Ascending aorta (tissue), 2 donors: ENCODE measurements at regions not wholly inside any gene's neighbourhood (a gene's known extent, or its start where the extent isn't known, plus 50 kb on each side); places are given as distances from the start of the nearest gene placed in this dataset.
"Not testable (repeated sequence)": the region's sequence is repeated elsewhere in the genome, so short reads cannot be mapped to it uniquely, and the experiment has no call there.

Experiments used
- DNase-seq, 2 donors: peaks; one replicate each; pipeline ENCODE4 v3.0.0-alpha.2; 2019; ENCODE audit warnings: low spot score in 2 of 2
- H3K27ac ChIP-seq, 2 donors: fragments of 200-600 bp; sonication (generic); one replicate each; pipeline ENCODE4 v1.5.1; 2016 to 2017; ENCODE audit warnings: mild to moderate bottlenecking in 1 of 2
- H3K27me3 ChIP-seq: fragments of 200-600 bp; sonication (generic); one replicate; pipeline ENCODE4 v1.5.1; 2017
- H3K36me3 ChIP-seq, 2 donors: fragments of 200-600 bp; sonication (generic); one replicate each; pipeline ENCODE4 v1.5.1; 2016
- H3K4me1 ChIP-seq, 2 donors: fragments of 200-600 bp; sonication (generic); one replicate each; pipeline ENCODE4 v1.5.1; 2016 to 2017; ENCODE audit warnings: mild to moderate bottlenecking in 1 of 2
- H3K4me3 ChIP-seq, 2 donors: fragments of 200-600 bp; sonication (generic); one replicate each; pipeline ENCODE4 v1.5.1; 2016 to 2017; ENCODE audit warnings: mild to moderate bottlenecking in 1 of 2
- H3K9me3 ChIP-seq, 2 donors: fragments of 200-600 bp; sonication (generic); one replicate each; pipeline ENCODE4 v1.5.1; 2016
- intact Hi-C: fragments of 100-400 bp; cut with DNase I; formaldehyde crosslinking; loops from one replicate; pipeline ENCODE4 v1.15.1; 2023
- TF ChIP-seq, protein P1 (sequence below), 3 experiments: fragments of 200-600 bp in 2 of 3; fragments of 450-650 bp in 1 of 3; sonication (generic) in 2 of 3; IDR thresholded peaks; one replicate each; pipeline ENCODE4 v1.5.1; 2016 to 2019; ENCODE audit warnings: antibody characterized with exemption in 3 of 3, mild to moderate bottlenecking in 1 of 3, moderate library complexity in 1 of 3

DNA sequence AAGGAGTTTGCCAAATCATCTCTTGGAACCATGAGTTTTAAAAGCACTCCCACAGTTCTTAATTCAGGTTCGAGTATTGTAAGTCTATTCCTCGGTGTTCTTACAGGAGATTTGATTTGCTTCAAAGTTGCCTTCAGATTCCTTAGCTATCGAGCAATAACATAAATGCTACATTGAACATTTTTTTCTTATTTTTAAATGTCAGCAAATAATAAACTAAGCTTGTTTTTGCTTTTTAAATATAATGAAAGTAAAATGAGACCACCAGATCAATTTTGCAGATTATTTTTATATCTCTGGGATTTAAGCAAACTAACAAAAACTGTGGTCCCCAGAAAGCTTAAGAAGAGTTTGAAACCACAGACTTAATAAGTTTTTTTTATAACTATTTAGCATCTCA lies 195.5 kb downstream of the LNPK start:
- DNase-seq, result no peak
- no peaks in the 10 kb centered on the region for H3K27me3 ChIP-seq
- no peaks in the 10 kb centered on the region for H3K36me3 ChIP-seq
- no peak overlapping the region for H3K27ac ChIP-seq
- H3K4me3 ChIP-seq, result no peak overlapping the region
- TF ChIP-seq, protein P1, sequence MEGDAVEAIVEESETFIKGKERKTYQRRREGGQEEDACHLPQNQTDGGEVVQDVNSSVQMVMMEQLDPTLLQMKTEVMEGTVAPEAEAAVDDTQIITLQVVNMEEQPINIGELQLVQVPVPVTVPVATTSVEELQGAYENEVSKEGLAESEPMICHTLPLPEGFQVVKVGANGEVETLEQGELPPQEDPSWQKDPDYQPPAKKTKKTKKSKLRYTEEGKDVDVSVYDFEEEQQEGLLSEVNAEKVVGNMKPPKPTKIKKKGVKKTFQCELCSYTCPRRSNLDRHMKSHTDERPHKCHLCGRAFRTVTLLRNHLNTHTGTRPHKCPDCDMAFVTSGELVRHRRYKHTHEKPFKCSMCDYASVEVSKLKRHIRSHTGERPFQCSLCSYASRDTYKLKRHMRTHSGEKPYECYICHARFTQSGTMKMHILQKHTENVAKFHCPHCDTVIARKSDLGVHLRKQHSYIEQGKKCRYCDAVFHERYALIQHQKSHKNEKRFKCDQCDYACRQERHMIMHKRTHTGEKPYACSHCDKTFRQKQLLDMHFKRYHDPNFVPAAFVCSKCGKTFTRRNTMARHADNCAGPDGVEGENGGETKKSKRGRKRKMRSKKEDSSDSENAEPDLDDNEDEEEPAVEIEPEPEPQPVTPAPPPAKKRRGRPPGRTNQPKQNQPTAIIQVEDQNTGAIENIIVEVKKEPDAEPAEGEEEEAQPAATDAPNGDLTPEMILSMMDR (IDR thresholded peaks at IDR 0.05), result no peak
- intact Hi-C loops, result no loop called here
- no peaks in the 10 kb centered on the region for H3K9me3 ChIP-seq
- no peaks in the 10 kb centered on the region for H3K4me1 ChIP-seq

DNA sequence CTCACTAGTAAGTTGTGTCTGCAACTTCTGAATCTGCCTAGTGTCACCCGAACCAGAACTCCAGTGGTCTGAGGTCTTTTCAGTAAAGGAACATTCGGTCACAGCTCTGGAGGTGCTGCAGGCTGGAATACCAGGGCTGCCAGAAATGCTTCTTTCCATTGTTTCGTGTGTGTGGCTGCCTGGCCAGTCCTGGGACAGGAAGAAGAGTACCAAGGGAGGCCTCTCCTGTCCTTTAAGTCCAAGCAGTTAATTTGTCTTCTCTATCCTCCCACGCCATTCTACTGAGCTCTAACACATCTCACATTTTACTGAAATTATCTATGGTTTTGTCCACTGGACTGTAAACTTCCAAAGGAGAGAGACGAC lies 196.0 kb downstream of the LNPK start:
- intact Hi-C loops, result no loop called here
- H3K27ac ChIP-seq, result no peak overlapping the region
- H3K9me3 ChIP-seq, result no peaks in the 10 kb centered on the region
- H3K36me3 ChIP-seq, result no peaks in the 10 kb centered on the region
- no peak for DNase-seq
- no peak overlapping the region for H3K4me3 ChIP-seq
- H3K4me1 ChIP-seq, result no peaks in the 10 kb centered on the region
- TF ChIP-seq, protein P1 (IDR thresholded peaks at IDR 0.05), result no peak
- no peaks in the 10 kb centered on the region for H3K27me3 ChIP-seq

DNA sequence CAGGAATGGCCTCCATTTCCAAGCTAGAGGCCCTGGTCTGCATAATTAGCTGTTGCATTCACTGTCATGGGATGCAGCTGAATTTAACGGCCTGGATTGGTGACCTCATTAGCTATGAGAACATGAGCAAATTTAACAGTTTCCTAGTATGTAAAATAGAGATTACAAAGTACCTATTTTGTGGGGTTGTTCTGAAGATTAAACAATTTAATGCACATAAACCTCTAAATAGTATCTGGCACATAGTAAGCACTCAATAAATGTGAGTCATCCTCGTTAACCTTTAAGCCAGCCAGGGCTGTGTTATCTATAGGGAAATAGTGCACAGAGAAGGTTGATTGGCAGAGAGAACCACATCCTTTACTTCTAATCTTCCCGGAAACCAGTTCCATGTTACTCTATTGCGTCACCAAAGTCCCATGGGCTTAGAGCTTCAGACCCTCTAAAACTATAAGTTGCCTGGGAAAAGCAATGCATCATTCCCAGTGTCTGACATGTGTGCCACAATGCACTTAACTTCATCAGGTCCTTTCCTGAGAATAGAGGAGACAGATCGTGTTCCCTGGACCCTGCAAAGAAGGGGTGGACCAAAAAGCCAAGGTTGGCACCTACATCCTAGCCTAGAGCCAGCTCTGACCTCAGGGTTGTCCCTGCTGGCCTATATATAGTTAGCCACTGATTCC lies 196.5 kb downstream of the LNPK start:
- intact Hi-C loops, result no loop called here
- Histone ChIP-seq H3K4me3 (no peak overlapping the region), H3K27ac (no peak overlapping the region), H3K36me3 (no peaks in the 10 kb centered on the region), H3K4me1 (no peaks in the 10 kb centered on the region), H3K9me3 (no peaks in the 10 kb centered on the region), H3K27me3 (no peaks in the 10 kb centered on the region)
- TF ChIP-seq, protein P1 (IDR thresholded peaks at IDR 0.05), result no peak
- DNase-seq, result no peak

DNA sequence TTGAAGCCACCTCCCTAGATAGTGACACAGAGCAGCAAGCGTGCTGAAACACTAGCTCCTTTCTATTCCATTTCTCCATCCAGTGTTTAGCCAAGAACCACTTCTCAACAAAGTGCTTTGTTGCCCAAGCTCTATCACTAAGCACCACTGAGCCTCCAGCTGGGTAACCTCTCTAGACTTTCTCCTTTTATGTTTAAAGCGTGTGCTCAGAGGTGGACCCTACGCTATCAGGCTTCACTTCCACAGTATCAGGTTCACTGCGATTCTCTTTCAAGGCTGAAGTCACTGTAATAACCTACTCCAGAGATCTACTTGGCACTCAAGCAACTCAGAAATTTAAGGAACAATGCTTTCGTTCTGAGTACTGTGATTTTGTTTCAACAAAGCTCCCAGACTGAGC lies 197.9 kb downstream of the LNPK start:
- Histone ChIP-seq H3K27me3 (no peaks in the 10 kb centered on the region), H3K4me1 (no peaks in the 10 kb centered on the region), H3K4me3 (no peak overlapping the region), H3K36me3 (no peaks in the 10 kb centered on the region), H3K9me3 (no peaks in the 10 kb centered on the region), H3K27ac (no peak overlapping the region)
- TF ChIP-seq, protein P1 (IDR thresholded peaks at IDR 0.05), result no peak
- intact Hi-C loops, result no loop called here
- DNase-seq, result no peak

DNA sequence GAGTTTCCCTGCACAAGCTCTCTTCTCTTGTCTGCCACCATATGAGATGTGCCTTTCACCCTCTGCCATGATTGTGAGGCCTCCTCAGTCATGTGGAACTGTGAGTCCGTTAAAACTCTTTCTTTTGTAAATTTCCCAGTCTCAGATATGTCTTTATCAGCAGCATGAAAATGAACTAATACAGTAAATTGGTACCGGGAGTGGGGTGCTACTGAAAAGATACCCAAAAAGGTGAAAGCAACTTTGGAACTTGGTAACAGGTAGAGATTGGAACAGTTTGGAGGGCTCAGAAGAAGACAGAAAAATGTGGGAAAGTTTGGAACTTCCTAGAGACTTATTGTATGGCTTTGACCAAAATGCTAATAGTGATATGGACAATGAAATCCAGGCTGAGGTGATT lies 205.6 kb downstream of the LNPK start:
- H3K4me1 ChIP-seq, H3K27me3 ChIP-seq, DNase-seq, H3K9me3 ChIP-seq, H3K36me3 ChIP-seq, H3K4me3 ChIP-seq, intact Hi-C loops, H3K27ac ChIP-seq: not testable (repeated sequence)

DNA sequence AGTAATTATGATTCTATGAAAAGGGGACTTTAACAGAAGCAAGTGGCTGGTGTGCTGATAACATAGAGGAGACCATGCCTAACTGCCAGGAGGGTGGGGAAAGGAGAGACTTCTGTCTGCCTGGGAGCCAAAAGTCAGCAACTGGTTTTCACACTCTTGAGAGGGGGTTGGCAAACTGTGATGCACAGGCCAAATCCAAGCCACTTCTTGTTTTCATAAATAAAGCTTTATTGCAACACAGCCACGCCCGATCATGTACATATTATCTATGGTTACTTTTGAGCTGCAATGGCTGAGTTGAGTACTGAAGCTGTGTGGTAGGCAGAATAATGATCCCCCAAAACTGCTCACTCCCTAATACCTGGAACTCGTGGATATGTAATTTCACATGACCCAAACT lies 208.4 kb downstream of the LNPK start:
- no peak for DNase-seq
- TF ChIP-seq, protein P1 (IDR thresholded peaks at IDR 0.05), result no peak
- H3K9me3 ChIP-seq, result peaks cover 4% of the 10 kb centered on the region in 2 donors
- no peak overlapping the region for H3K27ac ChIP-seq
- intact Hi-C loops, result no loop called here
- no peak overlapping the region for H3K4me3 ChIP-seq
- no peaks in the 10 kb centered on the region for H3K4me1 ChIP-seq
- no peaks in the 10 kb centered on the region for H3K36me3 ChIP-seq
- H3K27me3 ChIP-seq, result no peaks in the 10 kb centered on the region
